NOMO-1 treated with DMSO at 0.1 percent for 48 hours (cell line): ENCODE measurements at regions not wholly inside any gene's neighbourhood (a gene's known extent, or its start where the extent isn't known, plus 50 kb on each side); places are given as distances from the start of the nearest gene placed in this dataset.
"Not testable (repeated sequence)": the region's sequence is repeated elsewhere in the genome, so short reads cannot be mapped to it uniquely, and the experiment has no call there.

Experiments
- DNase-seq: peaks from one replicate; lab custom pipeline; 2025; ENCODE audit not compliant: unreplicated experiment; lab: John Stamatoyannopoulos, UW

GRCh38 chr20:12112665-12113064 lies 195.0 kb downstream of the BTBD3 start:
- no peak for DNase-seq

GRCh38 chr20:12113075-12113467 lies 195.4 kb downstream of the BTBD3 start:
- DNase-seq, result no peak

GRCh38 chr20:12113468-12114371 lies 196.0 kb downstream of the BTBD3 start:
- DNase-seq, result no peak

GRCh38 chr20:12129114-12129513 lies 211.4 kb downstream of the BTBD3 start:
- not testable (repeated sequence) for DNase-seq

- DNase-seq, result not testable (repeated sequence)
Measured at GRCh38 chr20:12129532-12129931, 211.8 kb downstream of the BTBD3 start.

GRCh38 chr20:12130781-12131180 lies 213.1 kb downstream of the BTBD3 start:
- DNase-seq, result no peak

GRCh38 chr20:12133553-12133952 lies 215.9 kb downstream of the BTBD3 start:
- DNase-seq, result no peak

GRCh38 chr20:12145951-12146350 lies 228.3 kb downstream of the BTBD3 start:
- DNase-seq, result not testable (repeated sequence)

GRCh38 chr20:12152996-12153395 lies 235.3 kb downstream of the BTBD3 start:
- no peak for DNase-seq

- DNase-seq, result no peak
Measured at GRCh38 chr20:12153628-12154027, 235.9 kb downstream of the BTBD3 start.

GRCh38 chr20:12156252-12156651 lies 238.6 kb downstream of the BTBD3 start:
- no peak for DNase-seq

- DNase-seq, result no peak
Measured at GRCh38 chr20:12159261-12159660, 241.6 kb downstream of the BTBD3 start.

GRCh38 chr20:12161734-12162133 lies 244.0 kb downstream of the BTBD3 start:
- no peak for DNase-seq

- peak; percentile 61 for DNase-seq
Measured at GRCh38 chr20:12166053-12166717, 248.5 kb downstream of the BTBD3 start.

GRCh38 chr20:12170406-12170805 lies 252.7 kb downstream of the BTBD3 start:
- DNase-seq, result no peak

GRCh38 chr20:12171923-12172524 lies 254.3 kb downstream of the BTBD3 start:
- peak; percentile 77 for DNase-seq

- no peak for DNase-seq
Measured at GRCh38 chr20:12173347-12174012, 255.8 kb downstream of the BTBD3 start.

- DNase-seq, result no peak
Measured at GRCh38 chr20:12175538-12175937, 257.8 kb downstream of the BTBD3 start.

GRCh38 chr20:12177657-12178293 lies 260.1 kb downstream of the BTBD3 start:
- peak; percentile 8 for DNase-seq

- no peak for DNase-seq
Measured at GRCh38 chr20:12179692-12180091, 262.0 kb downstream of the BTBD3 start.
